ENCODE measurements at regions not wholly inside any gene's neighbourhood (a gene's known extent, or its start where the extent isn't known, plus 50 kb on each side); places are given as distances from the start of the nearest gene placed in this dataset.

DNA sequence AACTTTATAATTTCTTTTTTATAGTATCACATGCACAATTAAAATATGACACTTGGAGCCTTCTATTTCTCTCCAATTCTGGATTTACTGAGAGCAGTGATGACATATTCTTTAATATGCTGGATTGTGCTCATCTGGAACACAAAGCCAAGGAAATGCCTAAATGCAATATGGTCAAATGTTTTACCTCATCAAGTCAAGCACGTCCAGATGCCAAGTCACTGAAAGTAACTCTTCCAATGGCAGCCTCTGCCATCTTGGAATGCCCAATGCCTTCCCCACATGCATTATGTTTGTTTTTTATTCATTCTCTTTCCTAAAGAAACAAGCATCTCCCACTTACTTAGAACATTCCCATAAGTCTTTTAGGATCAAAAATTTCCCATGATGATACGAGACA, 189.8 kb downstream of the TMX3 start:
- no peak for DNase-seq

DNA sequence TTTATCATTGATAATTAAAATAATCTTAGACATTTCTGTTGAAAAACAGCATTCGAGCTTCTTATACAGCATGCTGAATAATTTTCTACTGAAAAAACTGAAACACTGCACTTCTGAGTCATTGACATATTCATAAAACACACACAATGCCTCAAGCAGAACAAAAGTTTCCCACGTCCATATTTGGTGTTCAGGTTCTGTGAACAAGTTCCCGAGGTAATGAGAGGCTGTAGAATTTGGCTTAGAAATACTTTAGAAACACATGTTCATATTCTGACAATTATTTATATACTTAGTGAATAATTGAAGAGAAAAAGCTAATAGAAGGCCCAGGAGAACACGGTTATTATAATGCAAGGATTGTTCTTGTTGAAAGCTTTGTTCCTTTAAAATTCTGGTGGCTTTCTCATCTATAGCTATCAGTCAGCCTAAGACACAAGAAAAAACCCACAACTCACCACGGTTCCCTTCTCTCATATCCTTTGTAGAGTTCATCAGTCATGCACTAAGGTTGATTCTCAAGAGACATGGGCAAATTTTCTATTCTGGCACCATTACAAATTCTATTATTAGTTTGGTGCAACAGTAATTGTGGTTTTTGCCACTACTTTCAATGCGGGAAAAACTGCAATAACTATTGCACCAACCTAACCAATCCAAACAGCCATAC, 194.4 kb downstream of the TMX3 start:
- no peak for DNase-seq

GRCh38 chr18:68519336-68519735, 195.6 kb downstream of the TMX3 start:
- no peak for DNase-seq

GRCh38 chr18:68509902-68510301, 205.0 kb downstream of the TMX3 start:
- DNase-seq: no peak

DNA sequence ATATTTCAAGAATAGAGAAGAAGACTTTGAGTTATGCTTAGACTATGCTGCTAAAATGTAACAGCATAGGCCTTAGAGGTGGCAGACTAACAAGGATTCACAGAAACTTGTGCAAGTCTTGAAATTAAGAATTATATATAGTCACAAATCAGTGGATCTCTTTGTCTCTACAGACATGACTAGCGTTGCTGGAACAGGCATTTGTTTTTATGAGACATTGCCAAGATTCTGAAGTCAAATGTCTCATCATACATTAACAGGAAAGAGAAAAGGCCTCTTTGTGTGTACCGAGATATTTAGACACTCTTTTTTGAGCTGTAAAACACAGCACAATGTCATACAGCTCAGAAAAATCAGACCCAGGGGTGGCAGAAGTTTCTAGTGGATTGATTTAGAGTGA, 207.1 kb downstream of the TMX3 start:
- no peak for DNase-seq

DNA sequence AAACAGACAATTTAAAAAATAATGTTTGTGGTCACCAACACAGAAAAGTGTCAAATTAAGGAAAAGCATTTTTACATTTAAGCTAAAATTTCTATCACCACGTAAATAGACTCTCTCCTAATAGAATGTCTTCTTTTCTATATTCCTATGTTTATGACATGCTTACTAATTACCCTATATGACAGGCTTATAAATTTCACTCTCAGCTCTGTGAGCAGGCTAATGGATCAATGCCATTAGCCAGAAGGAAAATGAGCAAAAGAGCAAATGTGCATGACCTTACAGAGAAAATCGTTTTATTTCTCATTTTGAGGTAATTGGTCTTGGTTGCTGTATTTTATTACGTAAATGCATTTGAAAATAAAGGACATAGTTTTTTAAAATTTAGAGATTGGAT, 209.7 kb downstream of the TMX3 start:
- DNase-seq: no peak

DNA sequence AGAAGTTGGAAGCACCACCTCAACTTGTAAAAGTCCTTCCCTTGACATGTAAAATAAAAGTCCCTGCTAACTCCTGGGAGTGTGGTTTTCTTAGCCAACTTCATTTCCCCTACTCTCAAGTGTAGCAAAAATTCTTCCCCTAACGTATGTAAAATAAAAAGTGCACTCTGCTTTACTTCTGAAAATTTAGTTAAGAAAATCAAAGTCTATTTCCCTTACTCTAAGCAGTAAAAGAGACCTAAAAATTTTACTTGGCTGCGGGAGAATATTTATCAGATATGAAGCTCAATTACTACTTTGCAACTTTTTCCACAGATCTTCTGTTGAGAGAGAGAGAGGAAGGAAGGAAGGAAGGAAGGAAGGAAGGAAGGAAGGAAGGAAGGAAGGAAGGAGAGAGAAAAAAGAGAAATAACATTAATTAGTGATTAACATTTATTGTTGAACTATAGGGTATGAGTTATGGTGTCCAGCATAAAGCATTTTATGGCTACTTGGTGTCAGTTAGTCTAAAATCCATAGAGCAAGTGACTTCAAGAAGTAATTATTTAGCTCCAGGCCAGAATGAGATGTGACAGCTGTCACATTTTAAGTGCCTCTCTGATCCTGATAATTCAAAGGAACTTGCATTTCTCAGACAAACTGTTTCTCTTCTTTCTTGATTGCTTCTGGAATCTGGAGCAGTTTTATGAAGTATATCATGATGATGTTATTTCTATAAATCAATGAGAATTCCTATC, 210.3 kb downstream of the TMX3 start:
- no peak for DNase-seq

GRCh38 chr18:68500556-68500955, 214.4 kb downstream of the TMX3 start:
- no peak for DNase-seq

- DNase-seq: no peak
These were observed 215.8 kb downstream of the TMX3 start for GRCh38 chr18:68499141-68499540.

- DNase-seq: no peak
These were observed 216.3 kb downstream of the TMX3 start for GRCh38 chr18:68498636-68499035.

GRCh38 chr18:68498185-68498584, 216.7 kb downstream of the TMX3 start:
- DNase-seq: no peak

DNA sequence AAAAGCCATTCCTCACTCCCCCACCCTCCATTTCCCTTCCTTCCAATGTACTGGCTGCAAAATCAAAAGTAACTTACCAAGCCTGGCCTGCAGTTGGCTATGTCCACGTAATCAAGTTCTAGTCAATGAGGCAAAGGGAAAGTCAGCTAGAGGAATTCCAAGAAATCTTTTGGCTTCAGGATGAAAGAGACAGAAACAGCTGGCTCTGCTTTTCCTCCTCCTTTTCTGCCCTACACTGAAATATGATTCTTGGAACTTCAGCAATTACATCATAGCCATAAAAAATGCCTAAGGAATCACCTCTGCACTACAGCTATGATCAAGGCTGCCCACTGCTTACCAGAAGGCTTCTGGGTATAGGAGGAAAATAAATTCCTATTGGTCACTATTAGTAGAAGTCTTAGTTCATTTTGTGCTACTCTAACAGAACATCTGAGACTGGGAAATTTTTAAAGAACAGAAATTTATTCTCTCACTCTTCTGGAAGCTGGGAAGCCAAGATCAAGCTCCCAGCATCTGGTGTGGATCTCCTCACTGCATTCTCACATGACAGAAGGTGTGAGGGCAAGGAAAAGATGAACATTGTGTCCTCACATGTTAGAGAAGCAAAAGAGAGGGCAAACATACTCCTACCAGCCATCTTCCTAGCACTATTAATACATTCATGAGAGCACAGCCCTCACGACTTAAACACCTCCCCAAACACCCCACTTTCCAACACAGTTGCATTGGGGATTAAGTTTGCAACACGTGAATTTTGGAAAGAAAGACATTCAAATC, 219.9 kb downstream of the TMX3 start:
- peak; percentile 55 for DNase-seq

DNA sequence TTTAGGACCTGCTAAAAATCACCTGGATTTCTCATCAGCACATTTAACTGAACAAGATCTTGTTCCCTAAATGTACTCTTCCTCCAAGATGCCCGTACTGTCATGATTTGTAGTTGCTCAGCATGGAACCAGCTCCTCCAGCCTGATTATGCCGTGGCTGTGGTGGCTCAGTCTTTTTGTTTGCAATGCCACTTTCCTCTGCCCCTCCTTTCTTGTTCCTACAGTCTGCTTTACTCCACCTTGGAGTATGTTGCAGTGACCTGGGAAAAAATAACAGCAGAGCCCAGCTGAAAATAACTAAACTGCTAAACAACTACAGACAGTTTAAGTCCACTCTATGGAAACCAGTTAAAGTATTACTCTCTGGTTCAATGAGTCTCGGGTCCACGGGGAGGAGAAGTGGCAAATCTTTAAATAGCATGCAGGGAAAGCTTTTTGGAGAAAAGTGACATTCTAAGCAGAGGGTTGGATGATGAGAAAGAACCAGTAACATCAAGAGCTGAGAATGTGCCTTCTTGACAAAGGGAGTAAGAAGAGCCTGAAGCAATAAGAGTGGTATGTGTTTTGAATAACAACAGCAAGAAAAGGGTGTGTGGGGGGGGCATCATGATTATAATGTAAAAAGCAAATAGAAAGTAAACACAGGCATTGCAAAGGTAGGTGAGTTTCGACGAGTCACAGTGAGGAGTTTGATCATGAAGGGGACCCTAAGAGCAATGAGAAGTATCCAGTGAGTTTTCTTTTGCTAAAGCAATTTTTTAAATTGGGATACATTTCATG, 225.7 kb downstream of the TMX3 start:
- DNase-seq: no peak

DNA sequence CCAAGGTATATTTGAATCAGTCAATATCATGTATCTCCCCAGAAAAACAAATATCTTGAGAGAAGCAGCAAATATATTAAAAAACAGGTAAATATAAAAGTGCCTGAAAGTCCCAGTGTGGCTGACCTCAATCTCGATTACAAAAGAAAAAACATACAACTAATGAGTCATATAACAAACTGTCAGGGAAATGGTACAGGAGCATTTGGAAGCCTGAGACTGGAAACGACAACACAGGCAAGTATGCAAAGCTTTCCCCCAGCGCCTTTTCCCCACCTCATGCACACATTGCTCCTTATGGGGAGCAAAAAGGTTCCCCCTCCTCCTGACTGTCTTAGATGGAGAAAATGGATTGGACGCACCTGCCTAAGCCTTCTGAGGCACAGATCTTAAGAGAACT, 230.7 kb downstream of the TMX3 start:
- no peak for DNase-seq

DNA sequence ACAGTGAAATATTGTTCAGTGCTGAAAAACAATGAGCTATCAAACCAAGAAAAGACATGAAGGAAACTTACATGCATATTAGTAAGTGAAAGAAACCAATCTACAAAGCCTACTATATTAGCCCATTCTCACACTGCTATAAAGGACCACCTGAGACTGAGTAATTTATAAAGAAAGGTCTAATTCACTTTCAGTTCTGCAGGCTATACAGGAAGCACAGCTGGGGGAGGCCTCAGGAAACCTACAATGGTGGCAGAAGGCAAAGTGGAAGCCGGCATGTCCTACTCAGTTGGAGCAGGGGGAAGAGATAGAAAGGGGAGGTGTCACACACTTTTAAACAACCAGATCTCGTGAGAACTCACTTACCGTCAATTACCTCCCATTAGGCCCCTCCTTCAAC, 232.1 kb downstream of the TMX3 start:
- DNase-seq: no peak

- no peak for DNase-seq
These were observed 234.7 kb downstream of the TMX3 start for GRCh38 chr18:68480196-68480595.

DNA sequence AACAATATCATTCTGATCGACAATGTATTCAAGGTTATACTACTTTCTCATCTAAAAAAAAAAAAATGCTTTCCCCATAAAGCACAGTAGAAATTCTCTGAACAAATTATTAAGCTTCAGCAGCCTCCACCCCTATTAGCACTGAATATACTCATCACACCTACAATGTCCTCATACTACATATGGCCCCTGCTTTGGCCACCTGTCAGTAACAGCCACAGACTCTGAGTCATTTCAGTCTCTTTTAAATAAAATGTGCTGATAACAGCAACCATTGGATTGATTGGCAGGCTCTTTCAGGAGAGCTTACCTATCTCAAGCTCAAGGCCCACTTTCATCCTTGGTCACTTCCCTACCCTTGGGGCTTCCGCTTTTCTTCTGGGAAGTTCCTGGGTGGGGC, 236.7 kb downstream of the TMX3 start:
- DNase-seq: no peak

DNA sequence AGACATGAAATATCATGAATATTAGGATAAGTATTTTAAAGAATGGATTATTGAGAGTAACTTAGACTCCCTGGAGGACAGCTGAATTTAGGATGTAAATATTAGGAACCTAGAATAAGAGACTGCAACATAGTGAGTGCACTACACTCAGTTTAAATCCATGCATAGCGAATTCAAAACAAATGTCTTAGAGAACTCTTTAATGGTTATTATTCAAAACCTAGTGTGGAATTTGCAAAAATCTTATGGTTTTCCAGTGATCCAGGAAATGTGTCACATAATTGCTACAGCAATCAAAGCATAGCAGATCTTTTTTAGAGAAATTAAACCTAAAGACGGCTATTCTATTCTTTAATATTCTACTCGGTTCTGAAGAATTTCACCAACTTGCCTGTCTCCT, 239.0 kb downstream of the TMX3 start:
- no peak for DNase-seq

- no peak for DNase-seq
These were observed 242.1 kb downstream of the TMX3 start for GRCh38 chr18:68472701-68473295.

DNA sequence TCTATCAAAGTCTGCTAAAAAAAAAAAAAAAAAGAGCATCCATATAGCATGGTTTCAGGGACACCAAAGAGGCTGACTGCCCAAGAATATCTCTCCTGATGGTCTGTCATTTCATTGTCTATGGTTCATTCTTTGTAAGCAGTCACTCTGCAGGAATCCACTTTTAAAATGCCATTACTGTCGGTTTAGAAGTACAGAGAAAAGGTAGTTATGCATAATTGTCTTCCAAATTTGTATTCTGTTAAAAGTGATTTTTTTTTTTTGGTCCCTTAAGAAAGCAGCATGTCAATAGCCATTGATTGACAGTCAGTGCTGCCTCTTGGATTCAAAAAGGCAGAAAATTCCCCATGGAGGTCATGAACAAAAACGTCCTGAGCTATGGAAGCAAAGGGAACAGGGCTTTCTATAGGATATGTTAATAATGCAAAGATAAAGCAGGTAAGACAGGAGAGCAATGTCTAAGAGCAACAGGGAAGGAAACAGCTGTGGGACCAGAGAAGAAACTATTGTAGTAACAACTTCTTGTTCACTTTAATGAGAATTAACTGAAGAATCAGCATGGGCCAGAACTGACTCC, 245.8 kb downstream of the TMX3 start:
- DNase-seq: no peak

DNA sequence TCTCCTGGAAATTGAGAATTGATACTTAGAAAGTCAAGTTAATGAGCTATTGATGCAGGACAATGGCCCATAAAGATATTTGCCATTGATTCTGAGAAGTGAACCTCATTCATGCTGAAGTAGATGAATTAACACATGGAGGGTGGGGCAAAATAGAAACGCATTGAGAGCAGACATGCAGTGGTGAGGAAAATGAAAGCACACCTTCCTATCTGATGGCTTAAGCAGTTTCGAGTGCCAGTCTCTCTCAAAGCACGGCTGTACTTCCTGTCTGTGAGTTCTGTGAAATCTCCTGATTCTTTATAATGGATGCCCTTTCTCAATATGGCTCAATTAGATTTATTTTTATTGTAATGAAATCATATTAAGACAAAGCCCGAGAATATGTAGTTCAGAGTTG, 247.0 kb downstream of the TMX3 start:
- DNase-seq: no peak

GRCh38 chr18:68467329-68467728, 247.6 kb downstream of the TMX3 start:
- DNase-seq: no peak

Data from skin of body (tissue), 1 donor.